NCI-H2227 (cell line): ENCODE measurements at regions not wholly inside any gene's neighbourhood (a gene's known extent, or its start where the extent isn't known, plus 50 kb on each side); places are given as distances from the start of the nearest gene placed in this dataset.

Experiments used
- DNase-seq: peaks from one replicate; lab custom pipeline; 2025; ENCODE audit not compliant: unreplicated experiment; lab: John Stamatoyannopoulos, UW

- peak; percentile 60 for DNase-seq
Observed at GRCh38 chr2:64331849-64332699, 121.9 kb upstream of the LGALSL start.

DNA sequence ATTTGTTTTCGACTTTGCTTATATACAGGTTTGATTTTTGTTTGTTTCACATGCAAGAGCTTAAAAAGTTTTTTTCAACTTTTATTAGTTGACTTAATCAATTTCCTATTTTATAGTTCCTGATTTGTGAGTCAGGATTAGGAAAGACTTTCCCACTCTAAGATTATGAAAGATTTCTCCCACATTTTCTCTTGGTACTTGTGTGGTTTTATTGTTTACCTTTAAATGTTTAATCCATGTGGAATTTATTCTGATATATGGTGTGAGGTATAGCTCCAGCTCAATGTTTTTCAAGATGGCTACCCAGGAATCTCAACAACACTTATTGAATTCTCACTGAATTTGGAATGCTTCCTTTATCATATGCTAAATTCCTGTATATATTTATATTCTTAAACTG lies 117.8 kb upstream of the LGALSL start:
- DNase-seq: no peak

GRCh38 chr2:64337314-64337713 lies 116.6 kb upstream of the LGALSL start:
- no peak for DNase-seq

DNA sequence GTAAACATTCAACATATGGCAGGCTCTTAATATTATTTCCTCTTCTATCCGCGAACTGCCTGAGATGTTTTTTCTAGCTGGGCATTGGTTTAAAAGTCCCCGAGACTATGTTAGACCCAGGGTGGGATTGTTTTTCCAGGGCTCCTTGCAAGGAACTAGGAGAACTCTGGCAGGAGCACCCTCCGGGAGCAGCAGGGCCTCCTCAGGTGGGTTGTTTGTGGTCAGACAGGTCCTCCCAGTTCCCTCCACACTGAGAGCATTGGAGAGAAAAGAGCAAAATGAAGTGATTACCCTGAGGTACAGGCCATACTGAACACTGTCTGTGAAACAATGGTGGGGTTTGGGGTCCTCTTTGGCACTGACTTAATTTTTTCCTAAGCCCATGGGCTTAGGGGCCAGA lies 115.9 kb upstream of the LGALSL start:
- no peak for DNase-seq

DNA sequence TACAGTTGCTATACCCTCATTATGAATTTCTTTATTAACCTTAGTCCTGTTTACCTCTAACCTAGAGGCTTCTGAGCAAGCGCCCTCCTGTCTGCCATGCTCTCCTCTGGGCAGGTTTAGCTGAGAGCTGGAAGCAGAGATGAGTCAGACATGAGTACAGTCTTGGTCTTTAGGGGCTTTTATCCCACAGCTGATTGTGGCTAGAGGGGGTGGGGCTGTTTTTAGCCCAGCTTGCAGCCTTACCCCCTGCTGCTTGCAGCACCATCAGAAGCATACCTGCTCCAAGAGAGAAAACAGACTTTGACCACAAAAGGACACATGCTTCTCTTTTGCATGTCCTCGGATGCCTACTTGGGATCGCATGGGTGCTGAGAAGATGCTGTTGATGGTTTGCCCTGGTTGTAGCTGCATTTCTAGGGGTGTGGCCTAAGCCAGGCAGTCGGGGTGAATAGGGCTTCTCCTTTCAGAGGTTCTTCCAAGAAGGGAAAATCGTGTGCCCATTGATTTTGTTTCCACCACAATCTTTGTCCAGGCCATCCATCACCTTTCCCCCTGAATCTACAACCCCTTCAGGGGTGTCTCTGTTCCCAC lies 115.0 kb upstream of the LGALSL start:
- no peak for DNase-seq

DNA sequence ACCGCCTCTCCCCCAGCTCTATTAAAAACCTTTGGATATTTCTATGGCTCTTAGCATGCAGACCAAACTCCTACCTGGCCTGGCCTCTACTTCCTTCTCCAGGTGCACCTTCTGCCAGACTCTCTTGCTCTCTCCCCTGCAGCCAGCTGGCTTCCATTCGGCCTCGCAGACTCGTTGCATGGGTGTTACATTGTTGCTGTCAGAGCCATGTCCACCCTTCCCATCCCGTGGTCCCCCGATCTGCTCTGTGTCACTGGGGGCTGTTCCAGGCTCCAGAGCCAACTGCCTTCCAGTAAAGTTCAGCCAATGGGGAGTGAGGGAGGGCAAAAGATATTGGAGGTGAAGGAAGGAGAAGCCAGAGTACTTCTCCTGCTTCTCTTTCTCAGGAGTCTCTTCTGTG lies 112.5 kb upstream of the LGALSL start:
- DNase-seq: no peak

- DNase-seq: no peak
Observed at GRCh38 chr2:64342195-64343099, 111.5 kb upstream of the LGALSL start.

GRCh38 chr2:64344999-64345576 lies 108.9 kb upstream of the LGALSL start:
- no peak for DNase-seq

GRCh38 chr2:64345998-64346397 lies 108.0 kb upstream of the LGALSL start:
- DNase-seq: no peak

GRCh38 chr2:64348386-64349130 lies 105.4 kb upstream of the LGALSL start:
- no peak for DNase-seq

GRCh38 chr2:64349131-64349530 lies 104.8 kb upstream of the LGALSL start:
- DNase-seq: no peak

DNA sequence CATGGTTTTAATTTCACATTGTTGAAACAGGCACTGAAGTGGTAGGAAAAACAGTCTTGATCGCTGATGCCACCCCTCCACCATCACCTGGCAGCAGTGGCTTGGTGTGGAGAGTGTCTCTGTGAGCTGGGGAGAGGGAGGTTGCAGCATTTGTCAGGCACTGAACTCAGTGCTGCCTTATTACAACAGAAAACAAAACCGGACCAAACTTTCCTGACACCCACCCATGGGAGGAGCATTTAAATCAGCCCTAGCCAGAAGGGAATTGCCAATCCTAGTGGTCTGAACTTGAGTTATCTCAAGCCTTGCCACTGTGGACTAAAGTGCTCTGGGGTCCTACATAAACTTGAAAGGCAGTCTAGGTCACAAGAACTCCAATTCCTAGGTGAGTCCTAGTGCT lies 103.0 kb upstream of the LGALSL start:
- no peak for DNase-seq

DNA sequence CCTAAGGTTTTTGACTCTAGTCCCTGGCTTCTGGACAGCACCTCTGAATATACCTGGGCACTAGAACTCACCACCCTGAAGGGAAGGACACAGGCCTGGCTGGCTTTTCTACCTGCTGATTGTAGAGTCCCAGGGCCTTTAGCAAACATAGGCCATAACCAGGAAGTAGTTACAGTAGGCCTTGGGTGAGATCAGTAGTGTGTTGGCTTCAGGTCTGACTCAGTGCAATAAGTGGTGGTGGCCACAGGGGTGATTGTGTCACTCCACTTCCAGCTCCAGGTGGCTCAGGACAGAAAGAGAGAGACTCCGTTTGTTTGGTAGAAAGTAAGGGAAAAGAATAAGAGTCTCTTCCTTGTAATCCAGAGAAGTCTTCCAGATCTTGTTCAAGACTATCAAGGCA lies 101.7 kb upstream of the LGALSL start:
- DNase-seq: no peak

DNA sequence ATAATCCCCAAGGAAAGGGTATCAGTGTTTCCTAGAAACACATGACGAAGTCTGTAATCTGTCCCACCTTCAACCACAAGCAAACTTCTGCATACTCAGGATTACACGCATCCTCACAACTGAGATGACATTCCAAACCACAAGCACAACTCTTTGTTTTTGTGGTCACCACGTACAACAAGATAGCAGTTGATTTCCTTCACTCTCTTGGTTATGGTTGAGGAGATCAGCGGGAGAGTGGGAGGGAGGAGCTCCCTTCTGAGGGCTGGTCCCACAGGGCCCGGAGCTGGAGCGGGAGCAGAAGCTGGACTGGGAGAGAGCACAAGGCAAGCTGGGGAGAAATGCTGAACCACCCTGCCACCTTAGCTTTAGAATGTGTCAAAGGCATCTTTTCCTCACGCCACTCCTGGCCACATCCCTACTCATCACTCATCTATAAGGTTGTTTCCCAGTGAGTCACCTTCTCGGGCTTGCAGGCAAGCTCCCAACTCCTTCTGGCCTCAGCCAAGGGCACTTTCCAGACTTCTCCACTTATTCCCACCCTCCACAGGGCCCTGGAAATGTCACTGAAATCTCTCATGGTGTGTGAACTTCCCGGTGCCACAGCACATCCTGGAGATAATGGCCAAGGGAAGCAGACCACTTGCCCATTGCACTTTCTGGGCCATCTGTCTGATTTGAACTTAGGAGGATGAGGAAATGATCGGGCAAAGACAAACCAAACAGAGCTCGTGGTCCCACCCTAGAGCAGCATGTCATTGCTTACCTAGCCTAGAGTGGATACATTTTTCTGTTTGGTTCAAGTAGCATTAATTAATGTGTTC lies 98.9 kb upstream of the LGALSL start:
- DNase-seq: no peak

GRCh38 chr2:64356906-64357305 lies 97.1 kb upstream of the LGALSL start:
- DNase-seq: no peak

DNA sequence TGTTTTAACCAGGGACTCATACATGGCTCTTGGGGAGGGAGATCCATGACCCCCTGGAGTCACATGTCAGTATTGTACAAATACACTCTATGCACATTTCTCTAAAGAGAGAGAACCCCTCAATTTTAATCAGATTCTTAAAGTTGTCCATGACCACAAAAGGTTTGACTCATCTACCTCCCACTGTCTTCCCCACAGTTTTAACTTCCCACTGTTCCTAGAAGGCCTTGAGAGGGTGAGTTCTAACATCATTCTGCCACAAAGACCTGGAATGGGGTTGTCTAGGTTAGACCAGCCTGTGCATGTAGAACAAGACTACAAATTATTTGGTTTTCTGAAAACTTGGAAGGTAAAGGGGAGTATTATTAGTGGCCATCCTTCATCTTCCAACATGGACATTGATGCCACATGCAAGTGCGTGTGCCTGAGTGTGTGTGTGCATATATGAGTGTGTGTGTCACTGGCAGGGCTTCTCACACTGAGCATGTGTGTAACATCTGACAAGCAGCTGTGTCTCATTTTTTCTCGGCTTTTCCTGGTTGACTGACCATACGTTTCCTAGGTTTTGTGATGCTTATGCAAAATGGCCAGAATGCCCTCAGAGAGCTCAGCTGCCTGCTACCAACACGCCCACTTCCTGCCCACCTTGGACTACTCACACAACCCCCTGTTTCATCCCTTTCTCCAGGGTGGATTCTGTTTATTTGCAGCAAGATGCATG lies 94.6 kb upstream of the LGALSL start:
- no peak for DNase-seq

DNA sequence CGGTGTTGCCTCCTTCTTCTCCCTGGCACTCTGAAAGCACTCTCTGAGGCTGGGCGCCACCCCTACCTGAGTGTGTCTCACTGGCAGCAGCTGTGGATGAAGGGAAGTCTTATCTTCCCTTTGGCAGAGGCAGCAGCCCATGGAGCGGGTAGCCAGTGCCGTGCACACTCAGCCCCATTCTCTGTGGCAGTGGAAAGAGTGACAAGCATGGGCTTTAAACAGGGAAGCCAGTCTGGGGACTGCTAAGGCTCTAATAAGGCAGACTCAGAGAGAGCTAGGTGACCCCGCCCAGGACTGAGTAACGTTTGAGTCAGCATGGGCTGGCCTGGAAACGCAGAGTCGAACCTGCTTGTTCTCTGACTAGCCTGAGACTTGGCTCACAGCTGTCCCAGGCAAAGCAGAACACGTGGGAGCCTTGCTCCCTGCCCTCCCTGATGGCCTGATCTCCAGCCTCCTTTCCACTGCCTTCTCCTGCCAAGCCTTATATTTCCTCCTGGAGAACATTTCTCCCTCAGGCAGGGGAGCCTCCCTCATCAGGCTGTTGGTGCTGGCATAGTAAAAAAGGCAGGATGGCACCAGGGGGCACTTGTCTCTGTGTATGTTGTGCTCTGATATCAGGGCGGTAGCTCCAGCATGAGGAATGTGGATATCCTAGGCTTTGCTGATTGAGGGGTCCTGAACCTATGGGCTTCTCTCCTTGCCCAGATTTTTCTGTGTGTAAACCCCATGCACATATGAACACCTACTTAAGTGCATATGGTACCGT lies 93.9 kb upstream of the LGALSL start:
- DNase-seq: no peak

GRCh38 chr2:64361151-64361938 lies 92.6 kb upstream of the LGALSL start:
- DNase-seq: no peak
